GM12891 (cell line): ENCODE measurements at regions not wholly inside any gene's neighbourhood (a gene's known extent, or its start where the extent isn't known, plus 50 kb on each side); places are given as distances from the start of the nearest gene placed in this dataset.
"Not testable (repeated sequence)": the region's sequence is repeated elsewhere in the genome, so short reads cannot be mapped to it uniquely, and the experiment has no call there.

ENCODE experiments used
- DNase-seq: peaks from one replicate; pipeline ENCODE4 v3.0.0; 2011; ENCODE audit warnings: low spot score; ENCODE audit not compliant: insufficient read length
- FAIRE-seq: peaks from 2 replicates; lab custom pipeline; 2011; peaks lifted over from hg19 to GRCh38; lab: Jason Lieb, UNC
- PAX5 ChIP-seq: IDR thresholded peaks from 2 replicates; pipeline ENCODE4 v1.6.1; 2011; ENCODE audit warnings: low read length, moderate library complexity, mild to moderate bottlenecking; ENCODE audit not compliant: insufficient read depth, severe bottlenecking
- POLR2A ChIP-seq: IDR thresholded peaks from 2 replicates; pipeline ENCODE4 v1.6.1; 2011; ENCODE audit warnings: low read depth, low read length, control low read depth
- POLR2AphosphoS5 ChIP-seq: IDR thresholded peaks from 2 replicates; pipeline ENCODE4 v1.6.1; 2011; ENCODE audit warnings: low read depth, low read length, control low read depth
- POU2F2 ChIP-seq: IDR thresholded peaks from 2 replicates; pipeline ENCODE4 v1.6.1; 2011; ENCODE audit warnings: low read depth, mild to moderate bottlenecking, control low read depth, low read length, moderate library complexity
- SPI1 ChIP-seq: IDR thresholded peaks from 2 replicates; pipeline ENCODE4 v1.6.1; 2011; ENCODE audit warnings: low read depth, low read length, control low read depth
- TAF1 ChIP-seq: IDR thresholded peaks from 2 replicates; pipeline ENCODE4 v1.6.1; 2011; ENCODE audit warnings: low read depth, low read length, control low read depth

DNA sequence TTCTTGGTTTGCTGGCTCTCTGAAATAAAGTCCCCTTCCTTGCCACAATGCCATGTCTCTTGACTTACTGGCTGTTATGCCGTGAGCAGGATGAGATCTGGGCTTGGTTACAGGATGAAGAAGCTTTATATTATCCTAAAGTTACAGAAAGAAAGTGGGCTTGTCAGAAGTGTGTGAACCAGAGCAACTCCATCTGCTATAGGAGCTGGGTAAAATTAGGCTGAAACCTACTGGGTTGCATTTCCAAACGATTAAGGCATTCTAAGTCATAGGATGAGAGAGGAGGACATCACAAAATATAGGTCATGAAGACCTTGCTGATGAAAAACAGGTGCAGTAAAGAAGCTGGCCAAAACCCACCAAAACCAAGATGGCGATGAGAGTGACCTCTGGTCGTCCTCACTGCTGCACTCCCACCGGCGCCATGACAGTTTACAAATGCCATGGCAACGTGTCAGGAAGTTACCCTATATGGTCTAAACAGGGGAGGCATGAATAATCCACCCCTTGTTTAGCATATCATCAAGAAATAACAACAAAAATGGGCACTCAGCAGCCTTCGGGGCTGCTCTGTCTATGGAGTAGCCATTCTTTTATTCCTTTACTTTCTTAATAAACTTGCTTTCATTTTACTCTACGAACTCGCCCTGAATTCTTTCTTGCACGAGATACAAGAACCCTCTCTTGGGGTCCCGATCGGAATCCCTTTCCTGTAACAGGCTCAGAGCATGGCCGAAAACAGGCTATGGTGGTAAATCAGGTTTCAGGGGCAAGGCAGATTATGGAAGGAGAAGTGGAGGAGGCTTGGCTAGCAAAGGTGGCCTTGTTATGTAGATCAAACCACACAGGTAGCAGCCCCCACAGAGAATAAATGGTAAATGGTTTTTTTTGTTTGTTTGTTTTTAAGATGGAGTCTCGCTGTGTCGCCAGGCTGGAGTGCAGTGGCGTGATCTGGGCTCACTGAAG lies 81.3 kb upstream of the C16orf82 start:
- DNase-seq (no peak), FAIRE-seq (no peak)

GRCh38 chr16:26987597-26988010 lies 79.1 kb upstream of the C16orf82 start:
- no peak for FAIRE-seq
- TF ChIP-seq POLR2AphosphoS5 (no peak), POLR2A (no peak), PAX5 (no peak), SPI1 (no peak), TAF1 (no peak), POU2F2 (no peak)
- no peak for DNase-seq

More for the DNA sequence above, 81.3 kb upstream of the C16orf82 start:
- TF ChIP-seq TAF1 = no peak
- TF ChIP-seq SPI1 = no peak
- no peak for TF ChIP-seq POU2F2
- no peak for TF ChIP-seq POLR2A
- TF ChIP-seq PAX5 = no peak
- no peak for TF ChIP-seq POLR2AphosphoS5

DNA sequence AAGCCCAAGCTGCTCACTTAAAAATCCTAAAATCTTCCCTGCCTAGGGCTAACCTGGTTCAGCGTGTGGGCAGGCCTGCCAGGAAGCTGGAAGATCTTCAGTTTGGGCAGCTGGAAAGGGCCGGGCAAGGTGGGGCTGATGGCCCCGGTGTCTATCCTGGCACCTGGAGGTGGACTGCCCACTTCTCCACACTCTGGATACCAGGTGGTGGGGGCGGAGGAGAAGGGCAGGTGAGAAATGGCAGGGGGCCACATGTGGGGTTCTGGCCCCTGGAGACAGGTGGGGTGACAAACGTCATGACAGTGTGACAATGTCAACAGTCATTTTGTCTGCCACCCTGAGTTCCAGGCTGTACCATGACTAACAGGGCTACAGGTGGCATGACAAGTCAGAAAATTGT lies 78.5 kb upstream of the C16orf82 start:
- TF ChIP-seq SPI1 = no peak
- no peak for TF ChIP-seq PAX5
- no peak for TF ChIP-seq POU2F2
- no peak for TF ChIP-seq TAF1
- no peak for TF ChIP-seq POLR2AphosphoS5
- TF ChIP-seq POLR2A = no peak
- DNase-seq (no peak), FAIRE-seq (no peak)

DNA sequence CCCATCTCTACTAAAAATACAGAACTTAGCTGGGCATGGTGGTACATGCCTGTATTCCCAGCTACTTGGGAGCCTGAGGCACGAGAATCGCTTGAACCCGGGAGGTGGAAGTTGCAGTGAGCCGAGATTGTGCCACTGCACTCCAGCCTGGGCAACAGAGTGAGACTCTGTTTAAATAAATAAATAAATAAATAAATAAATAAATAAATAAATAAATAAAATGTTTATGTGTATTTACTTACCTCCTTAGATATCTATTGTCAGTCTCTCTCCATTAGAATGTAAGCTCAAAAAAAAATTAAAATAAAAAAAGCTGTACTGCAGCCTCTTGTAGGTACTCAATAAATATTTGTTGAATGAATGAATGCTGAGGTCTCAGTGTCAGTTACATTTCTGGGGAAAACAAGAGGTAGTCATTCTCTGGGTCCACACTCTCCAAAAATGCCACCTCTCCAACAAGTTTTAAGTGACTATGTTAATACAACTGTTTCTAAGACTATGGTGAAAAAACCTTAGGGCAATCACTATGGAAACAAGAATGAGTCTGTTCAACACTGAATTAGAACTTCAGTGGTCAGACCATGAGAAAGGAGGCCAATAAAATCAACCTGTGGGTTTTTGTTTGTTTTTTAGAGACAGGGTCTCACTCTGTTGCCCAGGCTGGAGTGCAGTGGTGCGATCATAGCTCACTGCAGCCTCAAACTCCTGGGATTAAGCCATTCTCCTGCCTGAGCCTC lies 76.2 kb upstream of the C16orf82 start:
- not testable (repeated sequence) for FAIRE-seq, DNase-seq

GRCh38 chr16:26992666-26993349 lies 73.9 kb upstream of the C16orf82 start:
- DNase-seq (no peak), FAIRE-seq (no peak)
- TF ChIP-seq POLR2AphosphoS5 (no peak), POU2F2 (no peak), TAF1 (no peak)

DNA sequence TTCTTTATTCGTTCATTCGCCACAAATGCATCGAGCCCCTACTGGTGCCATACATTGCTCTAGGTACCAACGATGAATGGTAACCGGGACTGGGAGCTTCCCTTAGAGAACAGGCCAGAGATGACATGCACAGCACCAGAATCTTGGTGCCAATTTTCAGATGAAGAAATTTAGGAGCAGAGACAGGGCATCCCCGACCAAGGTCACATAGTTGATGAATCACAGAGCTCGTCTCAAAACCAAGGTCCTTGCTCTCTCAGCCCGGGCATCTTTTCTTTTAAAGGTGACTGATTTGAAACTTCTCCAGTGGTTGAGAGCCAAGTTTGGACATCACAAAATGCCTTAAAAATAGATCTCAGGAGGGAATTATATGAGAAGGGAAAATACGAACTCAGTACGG lies 73.2 kb upstream of the C16orf82 start:
- DNase-seq (no peak), FAIRE-seq (no peak)
- TF ChIP-seq POLR2A (no peak), SPI1 (no peak), POLR2AphosphoS5 (no peak), POU2F2 (no peak)

- DNase-seq = no peak
- TF ChIP-seq PAX5 = no peak
- TF ChIP-seq POLR2AphosphoS5 = no peak
- TF ChIP-seq POU2F2 = no peak
- no peak for TF ChIP-seq SPI1
- TF ChIP-seq POLR2A = no peak
- TF ChIP-seq TAF1 = no peak
- FAIRE-seq = no peak
Measured at GRCh38 chr16:26993963-26994362, 72.8 kb upstream of the C16orf82 start.

- TF ChIP-seq SPI1 (no peak), POU2F2 (no peak), POLR2A (no peak), POLR2AphosphoS5 (no peak)
- FAIRE-seq (no peak), DNase-seq (no peak)
Measured at GRCh38 chr16:26995522-26995921, 71.2 kb upstream of the C16orf82 start.

DNA sequence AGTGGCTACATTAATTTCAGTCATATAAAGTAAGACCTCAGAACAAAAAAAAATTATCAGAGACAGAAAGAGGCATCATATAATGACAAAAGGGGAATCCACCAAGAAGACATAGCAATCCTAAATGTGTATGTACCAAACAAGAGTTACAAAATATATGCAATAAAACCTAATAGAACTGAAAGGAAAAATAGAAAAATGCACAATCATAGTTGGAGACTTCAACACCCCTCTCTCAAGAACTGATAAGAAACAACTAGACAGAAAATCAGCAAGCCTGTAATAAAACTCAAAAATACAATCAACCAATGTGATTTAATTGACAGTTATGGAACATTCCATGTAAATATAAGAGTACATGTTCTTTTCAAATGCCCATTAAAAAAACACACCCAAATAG lies 61.3 kb upstream of the C16orf82 start:
- TF ChIP-seq PAX5 (no peak), SPI1 (no peak), POLR2A (no peak), POLR2AphosphoS5 (no peak)
- FAIRE-seq (no peak), DNase-seq (no peak)
